ENCODE measurements at regions not wholly inside any gene's neighbourhood (a gene's known extent, or its start where the extent isn't known, plus 50 kb on each side); places are given as distances from the start of the nearest gene placed in this dataset.

DNA sequence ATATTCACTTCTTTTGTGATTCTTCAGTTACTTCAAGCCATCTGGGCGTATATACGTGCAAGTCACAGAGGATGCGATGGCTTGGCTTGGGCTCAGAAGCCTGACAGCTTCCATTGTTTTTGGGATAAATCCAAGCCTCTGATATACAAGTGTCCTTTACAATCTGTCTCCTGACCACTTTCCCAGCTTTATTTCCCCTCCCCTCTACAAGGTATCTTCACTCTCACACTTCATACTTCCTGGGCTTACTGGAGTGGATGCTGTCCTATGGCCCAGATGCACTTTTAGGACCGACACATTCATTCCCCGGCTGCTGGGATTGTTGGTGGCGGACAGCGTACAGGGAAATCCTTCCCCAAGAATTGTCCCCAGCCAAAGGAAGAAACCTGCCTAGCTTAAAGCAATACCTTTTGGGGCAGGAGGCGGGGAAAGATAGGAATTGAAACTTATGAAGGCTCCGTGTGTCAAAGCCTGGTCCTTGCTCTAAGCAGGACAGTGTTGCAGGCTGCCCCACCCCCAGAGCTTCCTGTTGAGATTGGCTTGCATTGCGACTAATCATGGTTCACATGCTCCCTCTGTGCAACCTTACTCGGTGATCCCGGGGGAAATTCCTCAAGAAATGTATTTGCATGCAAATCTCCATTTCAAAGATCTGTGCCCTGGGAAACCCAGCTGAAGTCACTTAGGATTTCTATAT lies 802.9 kb upstream of the ID2 start:
- TF ChIP-seq, protein P1, sequence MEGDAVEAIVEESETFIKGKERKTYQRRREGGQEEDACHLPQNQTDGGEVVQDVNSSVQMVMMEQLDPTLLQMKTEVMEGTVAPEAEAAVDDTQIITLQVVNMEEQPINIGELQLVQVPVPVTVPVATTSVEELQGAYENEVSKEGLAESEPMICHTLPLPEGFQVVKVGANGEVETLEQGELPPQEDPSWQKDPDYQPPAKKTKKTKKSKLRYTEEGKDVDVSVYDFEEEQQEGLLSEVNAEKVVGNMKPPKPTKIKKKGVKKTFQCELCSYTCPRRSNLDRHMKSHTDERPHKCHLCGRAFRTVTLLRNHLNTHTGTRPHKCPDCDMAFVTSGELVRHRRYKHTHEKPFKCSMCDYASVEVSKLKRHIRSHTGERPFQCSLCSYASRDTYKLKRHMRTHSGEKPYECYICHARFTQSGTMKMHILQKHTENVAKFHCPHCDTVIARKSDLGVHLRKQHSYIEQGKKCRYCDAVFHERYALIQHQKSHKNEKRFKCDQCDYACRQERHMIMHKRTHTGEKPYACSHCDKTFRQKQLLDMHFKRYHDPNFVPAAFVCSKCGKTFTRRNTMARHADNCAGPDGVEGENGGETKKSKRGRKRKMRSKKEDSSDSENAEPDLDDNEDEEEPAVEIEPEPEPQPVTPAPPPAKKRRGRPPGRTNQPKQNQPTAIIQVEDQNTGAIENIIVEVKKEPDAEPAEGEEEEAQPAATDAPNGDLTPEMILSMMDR (IDR thresholded peaks at IDR 0.05; ENCODE audit: low read depth, low read length, poor library complexity, severe bottlenecking), result no peak
- no peak for TF ChIP-seq EZH2phosphoT487 (IDR thresholded peaks at IDR 0.05; ENCODE audit: borderline replicate concordance, low read length)

Data from DOHH2 (cell line).